ENCODE measurements at regions not wholly inside any gene's neighbourhood (a gene's known extent, or its start where the extent isn't known, plus 50 kb on each side); places are given as distances from the start of the nearest gene placed in this dataset.

DNA sequence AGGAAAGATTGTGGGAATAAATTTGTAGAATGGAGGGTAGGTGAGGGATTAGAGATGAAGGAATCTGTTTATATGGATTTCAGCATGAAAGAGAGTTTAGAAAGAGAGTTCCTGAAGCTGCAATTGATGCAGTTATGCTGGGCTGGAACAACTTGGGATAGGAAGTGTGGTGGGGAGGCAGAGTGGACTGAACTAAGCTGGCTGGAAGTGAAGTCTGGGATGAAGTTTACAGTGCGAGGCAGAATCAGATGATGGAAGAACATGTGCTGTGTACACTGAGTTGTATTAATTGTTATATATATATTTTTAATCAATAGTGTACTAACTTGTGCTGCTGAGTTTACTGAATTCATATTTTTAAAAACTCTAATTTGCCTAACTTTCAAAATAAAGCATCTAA is 461.9 kb downstream of the SPRY1 start:
- TF ChIP-seq CTCF (IDR thresholded peaks at IDR 0.05) (no peak), ZFX (IDR thresholded peaks at IDR 0.05; ENCODE audit: borderline replicate concordance) (no peak)

All from 22Rv1 (cell line).